Skeletal muscle cell (primary cell): ENCODE measurements at regions not wholly inside any gene's neighbourhood (a gene's known extent, or its start where the extent isn't known, plus 50 kb on each side); places are given as distances from the start of the nearest gene placed in this dataset.

Source experiments
- DNase-seq: peaks from one replicate; pipeline ENCODE4 v3.0.0-alpha.2; 2010; ENCODE audit warnings: low read depth
- H3K4me3 ChIP-seq: 2 replicates; pipeline ENCODE4 v1.5.1; 2011; ENCODE audit warnings: low read depth, mild to moderate bottlenecking, control low read depth, low read length, moderate library complexity

DNA sequence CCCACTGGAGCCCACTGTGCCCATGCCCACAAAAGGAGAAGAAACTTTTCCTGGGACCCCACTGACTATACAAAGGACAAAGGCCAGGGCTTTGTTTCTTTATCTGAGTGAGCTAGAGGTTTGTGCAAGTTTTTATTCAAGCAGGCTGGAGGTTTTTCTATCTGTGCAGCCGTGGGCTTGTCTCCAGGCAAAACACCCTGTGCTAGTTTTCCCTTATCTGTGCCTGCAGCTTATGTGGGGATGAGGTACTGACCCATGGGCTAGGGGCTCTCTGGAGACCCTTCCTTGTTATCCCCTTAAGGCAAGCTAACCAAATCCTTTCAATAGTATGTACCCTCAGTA, 545.5 kb downstream of the ZPLD1 start:
- no peak overlapping the region for H3K4me3 ChIP-seq

DNA sequence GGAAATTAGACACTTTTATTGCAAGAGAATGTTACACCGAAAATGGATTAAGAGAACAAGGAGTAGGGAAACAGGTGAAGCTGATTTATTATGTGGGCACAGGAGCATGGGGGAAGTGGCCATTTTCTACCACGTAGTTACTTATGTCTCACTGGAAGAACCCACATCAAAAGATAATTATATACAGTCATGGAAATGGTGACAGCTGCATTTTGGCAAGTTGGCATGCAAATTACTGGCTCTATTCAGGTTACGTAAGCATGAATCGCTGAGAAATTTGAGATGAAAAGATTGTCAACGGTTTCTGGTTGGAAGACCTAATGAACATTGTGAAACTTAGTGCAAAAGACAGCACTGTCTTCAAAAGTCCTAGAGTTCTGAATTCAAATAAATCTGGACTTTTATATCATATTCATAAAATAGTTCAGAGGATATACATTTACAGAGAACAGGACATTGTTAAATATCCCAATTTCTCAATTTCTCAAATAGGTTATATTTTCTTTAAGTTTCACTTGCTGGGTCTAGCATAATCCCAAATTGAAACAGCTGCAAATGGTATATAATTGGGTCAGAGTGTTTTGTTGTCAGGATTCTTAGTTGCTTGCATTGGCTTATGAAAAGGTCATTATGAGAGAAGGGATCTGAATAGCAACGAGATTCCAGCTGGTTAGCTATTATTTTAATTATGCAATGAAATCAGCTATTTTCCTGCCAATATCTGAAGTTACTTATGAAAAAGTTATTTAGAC, 567.8 kb downstream of the ZPLD1 start:
- no peak overlapping the region for H3K4me3 ChIP-seq
- peak; percentile 6 for DNase-seq

More for the DNA sequence above, 545.5 kb downstream of the ZPLD1 start:
- DNase-seq, result no peak

DNA sequence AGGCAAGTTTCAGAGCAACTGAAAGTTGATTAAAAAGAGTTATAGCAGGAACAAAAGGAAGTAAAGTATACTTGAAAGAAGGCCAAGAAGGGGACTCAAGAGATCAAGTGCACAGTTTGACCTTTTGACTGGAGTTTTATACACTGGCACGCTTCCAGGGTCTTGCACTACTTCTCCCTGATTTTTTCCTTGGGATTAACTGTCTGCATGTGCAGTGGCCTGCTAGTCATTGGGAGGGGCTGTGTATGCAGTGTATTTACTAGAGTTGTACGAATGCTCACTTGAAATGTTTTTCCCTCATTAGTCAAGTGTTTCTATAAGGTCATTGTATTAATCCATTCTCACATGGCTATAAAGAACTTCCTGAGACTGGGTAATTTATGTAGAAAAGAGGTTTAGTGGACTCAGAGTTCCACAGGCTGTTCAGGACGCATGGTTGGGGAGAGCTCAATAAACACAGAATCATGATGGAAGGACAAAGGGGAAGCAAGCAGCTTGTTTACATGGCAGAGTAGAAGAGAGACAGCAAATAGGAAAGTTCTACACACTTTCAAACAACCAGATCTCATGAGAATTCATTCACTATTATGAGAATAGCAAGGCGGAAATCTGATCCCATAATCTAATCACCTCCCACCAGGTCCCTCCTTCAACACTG, 571.8 kb downstream of the ZPLD1 start:
- no peak overlapping the region for H3K4me3 ChIP-seq
- no peak for DNase-seq

DNA sequence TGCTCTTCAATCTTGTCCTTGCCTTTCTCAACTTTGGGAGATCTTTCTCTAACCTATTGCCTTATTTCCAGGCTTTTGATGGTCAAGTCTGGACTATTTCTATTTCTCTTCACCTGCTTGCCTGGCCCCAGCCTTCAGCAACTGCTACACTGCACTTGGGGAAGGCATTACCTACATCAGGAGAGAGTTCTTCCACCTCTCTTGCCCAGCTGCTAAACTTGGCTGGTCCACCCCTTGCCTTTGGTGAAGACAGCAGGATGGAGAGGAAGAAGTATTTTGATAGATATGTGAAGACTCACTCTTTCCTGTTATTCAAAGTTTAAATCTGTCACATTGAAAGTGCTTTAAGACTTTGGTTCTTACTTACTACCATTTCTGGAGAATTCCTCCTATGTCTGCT, 574.8 kb downstream of the ZPLD1 start:
- H3K4me3 ChIP-seq, result no peak overlapping the region
- DNase-seq, result no peak

DNA sequence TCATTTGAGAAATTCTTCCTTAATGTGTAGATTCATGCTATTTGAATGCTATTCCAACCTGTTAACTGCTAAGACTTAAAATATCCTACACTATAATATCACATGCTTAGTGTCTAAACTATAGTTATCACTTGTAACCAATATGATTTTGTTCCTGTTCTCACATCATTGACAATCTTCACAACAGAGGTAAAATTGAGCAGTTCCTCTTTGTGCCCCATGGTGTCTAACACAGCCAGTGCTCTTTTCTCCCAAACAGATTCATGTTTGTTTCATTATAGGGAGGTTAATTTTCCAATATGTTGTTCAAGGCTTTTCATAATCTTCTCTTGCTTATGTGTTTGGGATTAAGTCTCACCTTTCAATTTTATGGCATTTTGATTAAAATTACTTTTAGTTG, 591.1 kb downstream of the ZPLD1 start:
- H3K4me3 ChIP-seq, result no peak overlapping the region
- no peak for DNase-seq

DNA sequence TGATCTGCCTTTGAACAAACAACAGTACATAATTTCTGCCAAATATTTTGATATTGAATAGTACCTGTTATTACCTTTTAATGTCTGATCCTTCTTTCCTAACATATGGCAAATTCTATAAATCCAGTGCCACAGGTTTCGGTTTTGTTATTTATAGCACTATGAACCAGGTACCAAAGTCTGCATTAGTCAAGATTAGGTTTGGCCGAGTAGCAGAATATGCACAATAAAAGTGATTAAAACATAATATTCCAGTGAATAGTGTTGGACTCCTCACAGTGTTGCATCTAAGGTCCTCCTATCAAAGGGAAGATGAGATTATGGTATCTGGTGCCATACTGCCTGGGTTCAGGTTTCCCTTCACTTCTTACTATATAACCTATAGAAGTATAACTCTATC, 599.0 kb downstream of the ZPLD1 start:
- no peak for DNase-seq
- H3K4me3 ChIP-seq, result no peak overlapping the region

DNA sequence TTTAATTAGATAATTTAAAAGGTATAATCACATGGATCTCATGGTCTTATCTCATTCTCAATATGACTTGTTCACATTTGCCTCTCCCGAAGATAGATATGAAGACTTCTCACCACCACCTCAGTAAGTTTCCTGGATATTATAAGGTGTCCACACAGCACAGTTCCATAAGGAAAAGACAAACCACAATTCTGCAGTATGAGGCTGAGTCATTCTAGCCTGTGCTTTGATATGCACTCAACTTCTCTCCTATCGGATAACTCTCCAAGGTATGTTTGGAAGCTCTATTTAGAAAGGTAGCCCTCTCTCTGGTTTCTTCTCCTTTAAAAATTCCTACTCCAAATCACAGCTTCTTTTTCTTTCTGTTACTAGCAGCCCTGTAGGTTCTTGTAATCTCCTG, 612.8 kb downstream of the ZPLD1 start:
- no peak for DNase-seq
- H3K4me3 ChIP-seq, result no peak overlapping the region

DNA sequence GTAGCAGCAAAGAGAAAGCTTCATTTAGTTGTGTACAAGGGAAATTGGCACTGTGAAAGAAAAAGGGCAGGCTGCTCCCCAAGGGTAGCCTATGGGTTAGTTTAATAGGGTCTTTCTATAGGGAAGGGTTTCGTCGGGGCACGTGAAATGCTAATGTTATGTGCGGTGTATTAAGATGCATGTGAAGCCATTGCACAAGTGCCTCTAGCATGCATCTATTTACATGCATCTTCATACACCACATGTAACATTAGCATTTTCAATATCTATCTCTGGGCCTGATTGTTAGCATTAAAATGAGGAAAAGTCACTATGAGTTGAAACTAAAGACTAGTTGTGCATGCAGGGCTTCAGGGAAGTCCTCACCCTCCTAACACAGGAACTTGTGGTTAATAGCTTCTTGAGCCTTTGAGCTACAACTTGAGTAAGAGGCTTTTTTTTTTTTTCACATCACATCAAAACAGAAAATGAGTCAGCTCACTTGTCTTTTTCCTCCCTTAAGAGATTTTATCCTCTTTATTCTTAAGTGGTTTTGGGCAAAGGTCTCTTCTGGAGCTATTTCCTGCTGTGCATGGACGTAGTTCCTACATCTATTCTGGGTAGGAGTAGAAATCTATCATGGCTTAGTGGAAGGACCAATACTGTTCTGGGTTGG, 613.4 kb downstream of the ZPLD1 start:
- no peak overlapping the region for H3K4me3 ChIP-seq
- DNase-seq, result peak; percentile 34

DNA sequence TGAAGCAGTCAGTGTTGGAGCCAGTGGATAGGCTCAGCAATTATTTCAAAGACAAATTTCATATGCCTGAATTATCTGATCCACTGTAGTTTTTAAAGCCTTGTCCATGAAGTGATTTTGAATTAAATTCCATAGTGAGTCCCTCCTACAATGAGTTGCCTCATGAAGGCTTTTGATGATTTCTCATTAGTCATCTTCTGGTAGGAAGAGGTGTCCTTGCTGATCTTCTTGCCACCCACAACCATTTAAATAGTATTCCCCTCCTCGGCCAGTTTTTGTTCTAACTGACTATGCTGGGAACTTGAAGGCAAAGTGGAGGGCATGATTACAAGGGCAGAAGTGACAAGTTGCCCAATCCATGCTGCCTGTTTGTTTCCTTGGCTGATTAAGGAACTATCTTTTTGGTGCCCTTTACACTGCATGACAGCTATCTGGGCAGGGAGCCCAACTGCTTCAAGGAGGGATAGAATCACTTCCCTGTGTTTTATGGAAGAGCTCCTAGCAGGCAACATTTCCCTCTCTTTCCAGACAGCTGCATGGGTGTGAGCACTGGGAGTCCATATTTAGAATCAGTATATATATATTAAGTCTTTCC, 617.5 kb downstream of the ZPLD1 start:
- H3K4me3 ChIP-seq, result no peak overlapping the region
- peak; percentile 48 for DNase-seq

DNA sequence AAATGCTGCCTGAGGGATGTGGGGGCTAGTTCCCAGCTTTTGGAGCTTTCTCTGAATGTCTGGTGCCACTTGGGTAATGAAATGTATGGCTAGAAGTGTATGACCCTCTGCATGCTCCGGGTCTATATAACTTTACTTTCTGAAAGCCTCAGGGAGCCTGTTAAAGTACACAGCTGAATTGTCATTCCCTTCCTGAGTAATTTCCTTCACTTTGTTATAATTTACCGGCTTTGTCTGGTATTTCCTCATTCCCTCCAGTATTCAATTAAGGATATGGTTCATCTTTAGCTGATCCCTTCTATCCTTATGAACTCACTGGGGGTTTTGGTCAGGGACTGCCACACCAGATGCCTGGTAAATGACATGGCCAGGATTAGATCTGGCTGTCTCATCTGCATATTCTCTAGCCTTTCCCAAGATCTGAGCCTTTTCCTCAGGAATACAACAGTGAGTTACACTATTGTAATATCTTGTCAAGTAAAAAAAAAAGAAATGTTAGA, 620.3 kb downstream of the ZPLD1 start:
- no peak overlapping the region for H3K4me3 ChIP-seq
- DNase-seq, result no peak

DNA sequence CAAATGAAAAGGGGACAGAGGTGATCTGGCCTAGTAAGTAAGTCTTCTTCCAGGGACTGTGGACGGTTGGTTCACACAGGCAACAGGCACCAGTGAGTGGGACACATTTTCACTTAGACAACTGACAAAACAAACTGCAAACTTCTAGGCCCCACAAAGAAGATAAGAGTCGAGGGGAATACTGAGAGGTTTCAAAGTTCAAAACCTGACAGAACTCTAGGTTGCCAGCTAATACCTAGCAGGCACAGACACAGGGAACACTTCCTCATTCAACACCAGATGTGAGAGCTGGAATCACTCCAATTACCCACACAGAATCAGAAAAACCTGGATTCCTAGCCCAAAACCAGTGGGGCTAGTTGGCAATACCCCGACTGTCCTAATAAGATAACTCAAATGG, 621.7 kb downstream of the ZPLD1 start:
- no peak for DNase-seq

DNA sequence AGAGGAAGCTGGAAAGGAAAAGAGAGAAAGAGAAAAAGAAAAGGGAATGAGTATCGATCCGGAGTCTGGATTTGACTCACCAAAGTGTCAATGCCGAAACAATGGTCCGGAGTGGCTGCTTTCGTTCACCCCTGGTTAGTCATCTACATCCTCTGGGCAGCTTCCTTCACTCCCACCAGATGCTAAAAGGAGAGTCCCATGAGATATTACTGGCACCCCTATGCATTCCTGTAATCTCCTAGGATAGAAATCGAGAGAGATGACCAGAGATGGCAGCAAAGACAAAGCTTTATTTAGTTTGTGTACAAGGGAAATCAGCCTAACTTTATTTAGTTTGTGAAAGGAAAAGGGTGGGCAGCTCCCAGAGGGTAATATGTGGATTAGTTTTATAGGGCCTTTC, 622.2 kb downstream of the ZPLD1 start:
- H3K4me3 ChIP-seq, result no peak overlapping the region
- DNase-seq, result peak; percentile 15

More for the DNA sequence above, 621.7 kb downstream of the ZPLD1 start:
- H3K4me3 ChIP-seq, result no peak overlapping the region

DNA sequence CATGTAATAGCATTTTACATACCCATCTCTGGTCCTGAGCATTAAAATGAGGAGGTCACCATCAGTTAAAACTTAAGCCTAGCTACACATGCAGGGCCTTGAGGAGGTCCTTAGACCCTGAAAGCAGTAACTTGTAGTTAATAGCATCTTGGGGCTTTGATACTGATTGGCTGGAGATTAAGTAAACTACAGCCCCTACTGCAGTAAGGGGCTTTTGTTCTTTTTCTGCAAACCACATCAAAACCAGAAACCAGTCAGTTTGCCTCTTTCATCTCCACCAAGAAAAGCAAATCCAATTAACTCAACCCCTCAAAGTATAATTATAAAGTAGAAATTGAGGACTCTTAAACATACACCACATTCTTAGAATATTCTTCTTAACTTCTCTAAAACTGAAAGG, 622.7 kb downstream of the ZPLD1 start:
- no peak overlapping the region for H3K4me3 ChIP-seq
- no peak for DNase-seq

DNA sequence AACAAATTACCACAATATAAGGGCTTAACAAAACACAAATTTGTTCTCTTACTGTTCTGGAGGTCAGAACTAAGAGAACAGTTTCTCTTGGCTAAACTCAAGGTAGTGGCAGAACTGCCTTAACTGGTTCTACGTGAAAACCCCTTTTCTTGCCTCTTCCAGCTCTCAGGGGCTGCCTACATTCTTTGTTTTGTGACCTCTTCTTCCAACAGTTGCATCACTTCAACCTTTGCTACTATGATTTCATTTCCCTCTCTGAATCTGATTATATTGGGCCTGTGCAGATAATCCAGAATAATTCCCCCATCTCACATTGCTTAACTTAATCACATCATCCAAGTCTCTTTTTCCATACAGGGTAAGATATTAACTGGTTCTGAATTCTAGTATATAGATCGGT, 624.6 kb downstream of the ZPLD1 start:
- no peak overlapping the region for H3K4me3 ChIP-seq
- no peak for DNase-seq

DNA sequence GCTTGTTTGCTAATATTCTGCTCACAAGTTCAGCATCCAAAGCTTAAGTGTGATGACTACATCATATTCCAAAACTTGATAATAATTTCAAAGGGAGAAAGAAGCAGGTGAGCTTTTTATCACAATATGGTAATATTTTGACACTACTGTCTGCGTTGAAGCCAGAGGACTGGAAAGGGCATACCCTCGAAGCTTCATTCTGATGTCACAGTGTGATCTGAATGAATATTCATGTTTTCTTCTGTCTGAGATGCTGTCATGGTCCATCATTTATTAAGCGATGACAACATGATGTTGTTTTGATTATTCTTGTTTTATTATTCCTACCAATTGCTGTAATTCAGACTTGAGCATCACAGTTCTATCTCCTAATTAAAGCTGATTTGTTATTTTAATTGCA, 625.4 kb downstream of the ZPLD1 start:
- DNase-seq, result no peak
- H3K4me3 ChIP-seq, result no peak overlapping the region

DNA sequence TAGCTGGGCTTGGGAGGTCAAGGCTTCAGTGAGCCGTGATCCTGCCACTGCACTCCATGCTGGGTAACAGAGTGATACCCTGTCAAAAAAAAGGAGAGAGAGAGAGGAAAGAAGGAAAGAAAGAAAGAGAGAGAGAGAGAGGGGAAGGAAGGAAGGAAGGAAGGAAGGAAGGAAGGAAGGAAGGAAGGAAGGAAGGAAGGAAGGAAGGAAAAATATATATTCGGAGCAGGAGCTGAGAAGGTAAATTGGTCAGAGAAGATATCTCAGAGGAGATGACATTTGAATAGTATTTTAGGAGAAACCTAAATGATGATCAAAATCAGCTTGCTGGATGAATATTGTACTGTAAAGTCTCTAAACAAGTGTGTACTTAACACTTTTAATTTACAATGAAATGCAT, 633.1 kb downstream of the ZPLD1 start:
- no peak overlapping the region for H3K4me3 ChIP-seq

DNA sequence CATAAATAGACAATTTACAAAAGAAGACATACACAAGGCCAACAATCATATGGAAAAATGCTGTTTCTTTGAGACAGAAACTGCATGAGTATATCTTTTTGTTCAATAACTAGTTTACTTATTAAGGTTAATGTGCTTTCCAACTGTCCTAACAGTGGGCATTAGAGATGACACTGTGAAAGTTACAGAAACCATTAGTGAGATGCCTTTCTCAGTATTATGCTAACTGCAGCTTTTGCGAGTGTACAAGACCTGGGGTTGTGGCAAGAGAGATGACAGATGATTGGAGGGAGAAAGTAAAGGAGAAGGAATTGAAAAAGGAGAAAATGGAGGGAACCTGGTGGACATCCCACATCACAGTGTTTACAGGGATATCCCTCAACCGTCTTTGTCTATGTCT, 640.5 kb downstream of the ZPLD1 start:
- H3K4me3 ChIP-seq, result no peak overlapping the region
- DNase-seq, result no peak

More for the DNA sequence above, 633.1 kb downstream of the ZPLD1 start:
- DNase-seq, result no peak

DNA sequence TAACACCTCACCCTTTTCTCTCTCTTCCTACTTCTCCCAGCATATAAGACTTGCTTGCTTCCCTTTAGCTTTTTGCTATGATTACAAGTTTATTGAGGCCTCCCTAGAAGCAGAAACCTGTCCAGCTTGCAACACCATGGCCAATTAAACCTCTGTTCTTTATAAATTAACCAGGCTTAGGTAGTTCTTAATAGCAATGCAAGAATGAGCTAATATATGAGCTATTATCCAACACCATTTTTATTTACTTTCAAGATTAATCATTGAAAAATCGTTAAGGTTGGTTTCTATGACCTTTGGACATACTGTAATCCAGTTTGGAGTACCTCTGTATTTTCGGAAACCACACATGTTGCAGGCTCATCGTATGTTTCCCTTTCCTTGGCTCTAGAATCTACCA, 643.1 kb downstream of the ZPLD1 start:
- H3K4me3 ChIP-seq, result no peak overlapping the region
- DNase-seq, result no peak

DNA sequence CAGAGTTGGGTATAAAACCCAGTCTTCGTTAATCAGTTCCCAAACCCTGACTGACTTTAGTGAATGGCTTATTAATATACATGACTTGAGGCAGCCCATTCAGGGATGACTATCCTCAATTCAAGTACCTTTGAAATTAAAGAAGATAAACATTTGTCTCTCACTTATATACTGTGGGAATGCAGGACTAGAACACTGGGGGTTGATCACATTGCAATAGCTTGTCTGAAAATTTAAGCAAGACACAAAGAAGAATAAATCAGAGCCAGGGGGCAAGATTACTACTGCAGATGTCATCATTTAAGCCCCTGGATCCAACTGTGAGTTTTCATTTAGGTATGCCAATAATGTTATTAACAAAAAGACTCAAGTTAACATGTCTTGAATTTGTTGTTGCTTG, 647.7 kb downstream of the ZPLD1 start:
- DNase-seq, result no peak

DNA sequence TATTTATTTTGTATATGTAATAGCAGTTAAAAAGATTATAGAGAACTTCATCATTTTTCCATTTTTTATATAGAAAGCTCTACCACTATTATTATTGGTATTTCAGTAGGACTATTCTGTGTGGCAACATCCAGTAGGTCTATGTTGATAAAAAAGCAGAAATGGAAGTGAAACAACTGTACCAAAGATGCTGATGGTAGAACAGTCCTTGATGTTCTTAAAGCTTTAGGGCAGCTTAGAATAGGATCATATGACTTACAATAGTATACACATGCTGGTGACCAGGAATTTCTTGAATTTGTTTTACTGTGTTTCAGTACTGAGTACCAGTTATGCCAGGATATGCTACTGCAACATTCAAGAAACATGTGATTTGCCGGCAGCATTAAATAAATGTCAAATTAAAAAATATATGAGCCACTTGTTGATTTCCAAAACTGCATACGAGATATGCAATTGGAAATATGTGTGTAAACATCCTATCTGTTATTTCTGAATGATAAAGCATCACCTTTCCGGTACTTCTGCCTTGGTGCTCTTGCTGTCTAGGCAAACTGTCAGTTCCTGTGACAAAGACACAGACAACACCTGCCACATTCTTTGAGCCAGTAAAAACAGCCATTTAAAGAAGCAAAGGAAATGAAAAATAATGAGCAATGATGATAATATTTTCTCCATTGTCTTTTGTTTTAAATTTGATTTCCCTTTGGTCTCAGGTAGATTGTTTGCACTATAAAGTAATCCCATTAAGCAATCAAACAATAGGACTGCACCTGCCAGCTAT, 649.2 kb downstream of the ZPLD1 start:
- no peak overlapping the region for H3K4me3 ChIP-seq
- DNase-seq, result no peak

More for the DNA sequence above, 647.7 kb downstream of the ZPLD1 start:
- H3K4me3 ChIP-seq, result no peak overlapping the region
